Stimulated activated CD4-positive, alpha-beta T cell treated with anti-CD3 and anti-CD28 coated beads, Interleukin-12 subunit alpha, Interleukin-12 subunit beta, amount 100 ng/mL, for 48 hours (primary cell): ENCODE measurements at regions not wholly inside any gene's neighbourhood (a gene's known extent, or its start where the extent isn't known, plus 50 kb on each side); places are given as distances from the start of the nearest gene placed in this dataset.

Experiments
- DNase-seq, 3 donors: peaks; one replicate each; pipeline ENCODE4 v3.0.0-alpha.2; 2020; ENCODE audit warnings: low read depth in 2 of 3, low spot score in 1 of 3

GRCh38 chr2:22690096-22690495 is 694.9 kb upstream of the KLHL29 start:
- no peak for DNase-seq

GRCh38 chr2:22691666-22692065 is 693.3 kb upstream of the KLHL29 start:
- DNase-seq, result no peak

GRCh38 chr2:22692746-22693145 is 692.2 kb upstream of the KLHL29 start:
- no peak for DNase-seq

- DNase-seq, result no peak
Measured at GRCh38 chr2:22694300-22694699, 690.7 kb upstream of the KLHL29 start.

GRCh38 chr2:22694856-22695255 is 690.1 kb upstream of the KLHL29 start:
- DNase-seq, result no peak

- no peak for DNase-seq
Measured at GRCh38 chr2:22697054-22697788, 687.8 kb upstream of the KLHL29 start.

GRCh38 chr2:22701561-22702160 is 683.3 kb upstream of the KLHL29 start:
- DNase-seq, result no peak

- no peak for DNase-seq
Measured at GRCh38 chr2:22703286-22703920, 681.6 kb upstream of the KLHL29 start.

- no peak for DNase-seq
Measured at GRCh38 chr2:22719396-22719795, 665.6 kb upstream of the KLHL29 start.

- no peak for DNase-seq
Measured at GRCh38 chr2:22729466-22729865, 655.5 kb upstream of the KLHL29 start.

- no peak for DNase-seq
Measured at GRCh38 chr2:22734373-22735045, 650.5 kb upstream of the KLHL29 start.

GRCh38 chr2:22737144-22737543 is 647.8 kb upstream of the KLHL29 start:
- DNase-seq, result no peak

- no peak for DNase-seq
Measured at GRCh38 chr2:22741216-22741615, 643.8 kb upstream of the KLHL29 start.

GRCh38 chr2:22748909-22749308 is 636.1 kb upstream of the KLHL29 start:
- no peak for DNase-seq

- DNase-seq, result no peak
Measured at GRCh38 chr2:22753476-22753875, 631.5 kb upstream of the KLHL29 start.

- DNase-seq, result no peak
Measured at GRCh38 chr2:22756276-22757043, 628.5 kb upstream of the KLHL29 start.

GRCh38 chr2:22769497-22769896 is 615.5 kb upstream of the KLHL29 start:
- no peak for DNase-seq

GRCh38 chr2:22784566-22784965 is 600.4 kb upstream of the KLHL29 start:
- DNase-seq, result no peak

GRCh38 chr2:22786817-22787216 is 598.2 kb upstream of the KLHL29 start:
- DNase-seq, result no peak

GRCh38 chr2:22787745-22788144 is 597.2 kb upstream of the KLHL29 start:
- DNase-seq, result no peak

- no peak for DNase-seq
Measured at GRCh38 chr2:22788749-22789327, 596.1 kb upstream of the KLHL29 start.
